K562 (cell line): ENCODE measurements at regions not wholly inside any gene's neighbourhood (a gene's known extent, or its start where the extent isn't known, plus 50 kb on each side); places are given as distances from the start of the nearest gene placed in this dataset.
A peak's percentile ranks its signal among the peaks of the same experiment; 100 is the strongest.

Experiments used
- CCNT2 ChIP-seq: IDR thresholded peaks from 2 replicates; pipeline ENCODE4 v1.6.1; 2011; ENCODE audit warnings: borderline replicate concordance, low read depth, mild to moderate bottlenecking, moderate library complexity, mixed read lengths, low read length; ENCODE audit not compliant: insufficient read length; ENCODE audit errors: extremely low read depth
- DACH1 ChIP-seq: fragments of 450-650 bp; IDR thresholded peaks from 2 replicates; pipeline ENCODE4 v1.6.1; 2018; ENCODE audit not compliant: partially characterized antibody
- GABPB2 ChIP-seq: fragments of 250-450 bp; sonication (Bioruptor Pico); conservative IDR thresholded peaks from 2 replicates; pipeline ENCODE4 v1.5.1; 2021; ENCODE audit warnings: mild to moderate bottlenecking
- RCOR1 ChIP-seq, 2 experiments: IDR thresholded peaks; 2 replicates each; pipeline ENCODE4 v1.6.1; 2012; ENCODE audit warnings: low read depth in 2 of 2, low read length in 2 of 2, borderline replicate concordance in 1 of 2, improper control_type of control experiment in 1 of 2
- RFX1 ChIP-seq: fragments of 450-650 bp; IDR thresholded peaks from 2 replicates; pipeline ENCODE4 v1.6.1; 2016; ENCODE audit warnings: mild to moderate bottlenecking, moderate library complexity
- SMARCE1 ChIP-seq: fragments of 450-650 bp; IDR thresholded peaks from 2 replicates; pipeline ENCODE4 v1.7.1; 2016; ENCODE audit warnings: mild to moderate bottlenecking
- SRSF9 ChIP-seq: fragments of 200-400 bp; formaldehyde crosslinking; IDR thresholded peaks from 2 replicates; pipeline ENCODE4 v1.6.1; 2017; ENCODE audit warnings: low read depth, low read length, borderline replicate concordance
- TAF9B ChIP-seq: fragments of 450-650 bp; IDR thresholded peaks from 2 replicates; pipeline ENCODE4 v1.6.1; 2018; ENCODE audit warnings: mild to moderate bottlenecking; ENCODE audit not compliant: partially characterized antibody
- XRCC5 ChIP-seq: fragments of 200-400 bp; formaldehyde crosslinking; IDR thresholded peaks from 2 replicates; pipeline ENCODE4 v1.6.1; 2017; ENCODE audit warnings: low read depth, mild to moderate bottlenecking, low read length
- ZNF766 ChIP-seq: fragments of 200-800 bp; sonication (Bioruptor generic); conservative IDR thresholded peaks from 2 replicates; pipeline ENCODE4 v1.6.1; 2016; ENCODE audit warnings: missing genetic modification characterization, missing compliant biosample characterization
- ZNF77 ChIP-seq: fragments of 250-450 bp; sonication (Bioruptor Pico); IDR thresholded peaks from 2 replicates; pipeline ENCODE4 v1.5.0; 2020
- TF ChIP-seq, protein P1 (sequence below), 2 experiments: IDR thresholded peaks; 2 replicates each; pipeline ENCODE4 v1.6.1; 2012; ENCODE audit warnings: improper control_type of control experiment in 2 of 2, low read depth in 2 of 2, low read length in 2 of 2, borderline replicate concordance in 1 of 2
- TF ChIP-seq, protein P2 (sequence below): fragments of 250-450 bp; sonication (Bioruptor Pico); IDR thresholded peaks from 2 replicates; pipeline ENCODE4 v1.8.0; 2022; ENCODE audit warnings: inconsistent platforms, mild to moderate bottlenecking, moderate library complexity, borderline replicate concordance
- TF ChIP-seq, protein P3 (sequence below): fragments of 450-650 bp; IDR thresholded peaks from 2 replicates; pipeline ENCODE4 v1.6.1; 2014; ENCODE audit warnings: low read depth, mild to moderate bottlenecking, moderate library complexity, borderline replicate concordance
- TF ChIP-seq, protein P4 (sequence below): conservative IDR thresholded peaks from 2 replicates; pipeline ENCODE4 v1.6.1; 2011; ENCODE audit warnings: low read depth, mild to moderate bottlenecking, low read length; ENCODE audit not compliant: control insufficient read depth
- TF ChIP-seq, protein P5 (sequence below): fragments of 200-800 bp; sonication (Bioruptor generic); IDR thresholded peaks from 2 replicates; pipeline ENCODE4 v1.6.1; 2017; ENCODE audit warnings: missing genetic modification characterization, missing compliant biosample characterization

DNA sequence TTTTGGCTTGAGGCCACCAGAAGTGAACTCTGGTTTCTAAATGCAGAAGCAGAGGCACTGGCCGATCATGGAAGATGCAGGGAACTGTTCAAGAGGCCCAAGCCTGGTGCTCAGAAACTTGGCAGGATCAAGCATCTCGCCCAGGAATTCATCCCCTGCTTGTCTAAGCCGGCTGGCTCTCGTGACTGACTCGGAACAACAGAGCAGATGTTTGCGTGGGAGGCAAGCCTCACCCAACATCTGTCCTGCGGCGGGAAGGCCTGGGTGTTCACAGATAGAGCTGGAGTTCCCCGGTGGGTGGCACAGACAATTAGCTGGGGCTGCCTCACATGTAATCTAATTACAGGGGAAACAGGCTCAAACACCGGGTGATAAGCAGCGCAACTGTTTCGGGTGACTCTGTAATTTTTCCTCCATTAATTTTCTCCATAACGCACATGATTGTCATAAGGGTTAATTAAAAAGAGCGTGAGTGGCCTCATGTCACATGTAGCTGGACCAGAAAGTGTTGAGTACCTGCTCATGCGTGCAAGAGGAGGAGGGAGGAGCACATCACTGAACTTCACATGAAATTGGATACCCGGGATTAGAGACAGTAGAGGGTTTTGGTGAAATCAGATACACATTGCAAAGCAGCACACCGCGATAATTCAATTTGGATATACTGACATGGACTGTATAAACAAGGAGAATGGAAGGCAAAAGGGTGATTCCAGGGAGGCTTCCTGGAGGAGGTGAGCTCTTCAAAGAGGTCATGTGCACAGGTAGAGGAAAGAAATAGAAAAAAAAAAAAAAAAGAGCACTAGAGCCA lies 180.0 kb downstream of the ETS2 start (continued):
- TF ChIP-seq, protein P1, sequence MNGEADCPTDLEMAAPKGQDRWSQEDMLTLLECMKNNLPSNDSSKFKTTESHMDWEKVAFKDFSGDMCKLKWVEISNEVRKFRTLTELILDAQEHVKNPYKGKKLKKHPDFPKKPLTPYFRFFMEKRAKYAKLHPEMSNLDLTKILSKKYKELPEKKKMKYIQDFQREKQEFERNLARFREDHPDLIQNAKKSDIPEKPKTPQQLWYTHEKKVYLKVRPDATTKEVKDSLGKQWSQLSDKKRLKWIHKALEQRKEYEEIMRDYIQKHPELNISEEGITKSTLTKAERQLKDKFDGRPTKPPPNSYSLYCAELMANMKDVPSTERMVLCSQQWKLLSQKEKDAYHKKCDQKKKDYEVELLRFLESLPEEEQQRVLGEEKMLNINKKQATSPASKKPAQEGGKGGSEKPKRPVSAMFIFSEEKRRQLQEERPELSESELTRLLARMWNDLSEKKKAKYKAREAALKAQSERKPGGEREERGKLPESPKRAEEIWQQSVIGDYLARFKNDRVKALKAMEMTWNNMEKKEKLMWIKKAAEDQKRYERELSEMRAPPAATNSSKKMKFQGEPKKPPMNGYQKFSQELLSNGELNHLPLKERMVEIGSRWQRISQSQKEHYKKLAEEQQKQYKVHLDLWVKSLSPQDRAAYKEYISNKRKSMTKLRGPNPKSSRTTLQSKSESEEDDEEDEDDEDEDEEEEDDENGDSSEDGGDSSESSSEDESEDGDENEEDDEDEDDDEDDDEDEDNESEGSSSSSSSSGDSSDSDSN (IDR thresholded peaks at IDR 0.05; ENCODE audit: borderline replicate concordance in 1 of 2, low read depth in 2 of 2, low read length in 2 of 2), result no peak
- TF ChIP-seq RFX1 (no peak), TAF9B (no peak), GABPB2 (CRISPR knock-in tag) (no peak), SMARCE1 (peak; percentile 75), ZNF766 (CRISPR knock-in tag) (peak; percentile 95), DACH1 (peak; percentile 64), CCNT2 (peak; percentile 85), ZNF77 (no peak), SRSF9 (no peak), XRCC5 (peak; percentile 38; the same call in 1 of the 2 replicates), RCOR1 (IDR thresholded peaks at IDR 0.05; ENCODE audit: borderline replicate concordance in 1 of 2, low read depth in 2 of 2, low read length in 2 of 2) (peak; percentile 53 to 76; a peak in 3 of 4 replicates)
- TF ChIP-seq, protein P2, sequence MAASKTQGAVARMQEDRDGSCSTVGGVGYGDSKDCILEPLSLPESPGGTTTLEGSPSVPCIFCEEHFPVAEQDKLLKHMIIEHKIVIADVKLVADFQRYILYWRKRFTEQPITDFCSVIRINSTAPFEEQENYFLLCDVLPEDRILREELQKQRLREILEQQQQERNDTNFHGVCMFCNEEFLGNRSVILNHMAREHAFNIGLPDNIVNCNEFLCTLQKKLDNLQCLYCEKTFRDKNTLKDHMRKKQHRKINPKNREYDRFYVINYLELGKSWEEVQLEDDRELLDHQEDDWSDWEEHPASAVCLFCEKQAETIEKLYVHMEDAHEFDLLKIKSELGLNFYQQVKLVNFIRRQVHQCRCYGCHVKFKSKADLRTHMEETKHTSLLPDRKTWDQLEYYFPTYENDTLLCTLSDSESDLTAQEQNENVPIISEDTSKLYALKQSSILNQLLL (CRISPR knock-in tag), result no peak
- TF ChIP-seq, protein P3, sequence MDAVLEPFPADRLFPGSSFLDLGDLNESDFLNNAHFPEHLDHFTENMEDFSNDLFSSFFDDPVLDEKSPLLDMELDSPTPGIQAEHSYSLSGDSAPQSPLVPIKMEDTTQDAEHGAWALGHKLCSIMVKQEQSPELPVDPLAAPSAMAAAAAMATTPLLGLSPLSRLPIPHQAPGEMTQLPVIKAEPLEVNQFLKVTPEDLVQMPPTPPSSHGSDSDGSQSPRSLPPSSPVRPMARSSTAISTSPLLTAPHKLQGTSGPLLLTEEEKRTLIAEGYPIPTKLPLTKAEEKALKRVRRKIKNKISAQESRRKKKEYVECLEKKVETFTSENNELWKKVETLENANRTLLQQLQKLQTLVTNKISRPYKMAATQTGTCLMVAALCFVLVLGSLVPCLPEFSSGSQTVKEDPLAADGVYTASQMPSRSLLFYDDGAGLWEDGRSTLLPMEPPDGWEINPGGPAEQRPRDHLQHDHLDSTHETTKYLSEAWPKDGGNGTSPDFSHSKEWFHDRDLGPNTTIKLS, result no peak
- TF ChIP-seq, protein P4, sequence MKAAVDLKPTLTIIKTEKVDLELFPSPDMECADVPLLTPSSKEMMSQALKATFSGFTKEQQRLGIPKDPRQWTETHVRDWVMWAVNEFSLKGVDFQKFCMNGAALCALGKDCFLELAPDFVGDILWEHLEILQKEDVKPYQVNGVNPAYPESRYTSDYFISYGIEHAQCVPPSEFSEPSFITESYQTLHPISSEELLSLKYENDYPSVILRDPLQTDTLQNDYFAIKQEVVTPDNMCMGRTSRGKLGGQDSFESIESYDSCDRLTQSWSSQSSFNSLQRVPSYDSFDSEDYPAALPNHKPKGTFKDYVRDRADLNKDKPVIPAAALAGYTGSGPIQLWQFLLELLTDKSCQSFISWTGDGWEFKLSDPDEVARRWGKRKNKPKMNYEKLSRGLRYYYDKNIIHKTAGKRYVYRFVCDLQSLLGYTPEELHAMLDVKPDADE, result peak; percentile 94
- TF ChIP-seq, protein P5, sequence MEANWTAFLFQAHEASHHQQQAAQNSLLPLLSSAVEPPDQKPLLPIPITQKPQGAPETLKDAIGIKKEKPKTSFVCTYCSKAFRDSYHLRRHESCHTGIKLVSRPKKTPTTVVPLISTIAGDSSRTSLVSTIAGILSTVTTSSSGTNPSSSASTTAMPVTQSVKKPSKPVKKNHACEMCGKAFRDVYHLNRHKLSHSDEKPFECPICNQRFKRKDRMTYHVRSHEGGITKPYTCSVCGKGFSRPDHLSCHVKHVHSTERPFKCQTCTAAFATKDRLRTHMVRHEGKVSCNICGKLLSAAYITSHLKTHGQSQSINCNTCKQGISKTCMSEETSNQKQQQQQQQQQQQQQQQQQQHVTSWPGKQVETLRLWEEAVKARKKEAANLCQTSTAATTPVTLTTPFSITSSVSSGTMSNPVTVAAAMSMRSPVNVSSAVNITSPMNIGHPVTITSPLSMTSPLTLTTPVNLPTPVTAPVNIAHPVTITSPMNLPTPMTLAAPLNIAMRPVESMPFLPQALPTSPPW (CRISPR knock-in tag), result peak; percentile 83
